Calu3 (cell line): ENCODE measurements at regions not wholly inside any gene's neighbourhood (a gene's known extent, or its start where the extent isn't known, plus 50 kb on each side); places are given as distances from the start of the nearest gene placed in this dataset.

Experiments used
- BruUV-seq: library from RNA; stranded (reverse); fragments of 400-500 nt; replicated peaks from 2 replicates; lab custom pipeline; 2021; lab: Mats Ljungman, UMichigan
- CTCF ChIA-PET: fragments of 300-600 bp; sonication (Branson Sonifier 250); formaldehyde crosslinking; loops from one replicate; lab custom pipeline; 2022; ENCODE audit warnings: antibody characterized with exemption; lab: Charles Lee
- DNase-seq: peaks from one replicate; pipeline ENCODE4 v3.0.0; 2022
- H3K27ac Mint-ChIP-seq: one replicate; pipeline ENCODE4 v1.8.0; 2022; ENCODE audit warnings: mixed read lengths; ENCODE audit not compliant: unreplicated experiment
- H3K27me3 Mint-ChIP-seq: one replicate; pipeline ENCODE4 v1.8.0; 2022; ENCODE audit warnings: mixed read lengths; ENCODE audit not compliant: unreplicated experiment
- H3K36me3 Mint-ChIP-seq: one replicate; pipeline ENCODE4 v1.8.0; 2022; ENCODE audit warnings: mild to moderate bottlenecking, moderate library complexity, mixed read lengths; ENCODE audit not compliant: insufficient read depth, unreplicated experiment
- H3K4me1 Mint-ChIP-seq: one replicate; pipeline ENCODE4 v1.8.0; 2022; ENCODE audit warnings: mild to moderate bottlenecking, low read depth, mixed read lengths; ENCODE audit not compliant: unreplicated experiment
- H3K4me3 Mint-ChIP-seq: one replicate; pipeline ENCODE4 v1.8.0; 2022; ENCODE audit warnings: mild to moderate bottlenecking, low read depth, moderate library complexity, mixed read lengths; ENCODE audit not compliant: unreplicated experiment
- H3K9me3 Mint-ChIP-seq: one replicate; pipeline ENCODE4 v1.8.0; 2022; ENCODE audit warnings: low read depth, mixed read lengths; ENCODE audit not compliant: unreplicated experiment
- intact Hi-C: fragments of 100-400 bp; cut with micrococcal nuclease; formaldehyde crosslinking; loops from one replicate; pipeline ENCODE4 v1.10.0; 2022; ENCODE audit not compliant: unreplicated experiment
- TF ChIP-seq, protein P1 (sequence below): fragments of 200-600 bp; IDR thresholded peaks from one replicate; pipeline ENCODE4 v1.8.0; 2022; ENCODE audit warnings: antibody characterized with exemption; ENCODE audit not compliant: unreplicated experiment

DNA sequence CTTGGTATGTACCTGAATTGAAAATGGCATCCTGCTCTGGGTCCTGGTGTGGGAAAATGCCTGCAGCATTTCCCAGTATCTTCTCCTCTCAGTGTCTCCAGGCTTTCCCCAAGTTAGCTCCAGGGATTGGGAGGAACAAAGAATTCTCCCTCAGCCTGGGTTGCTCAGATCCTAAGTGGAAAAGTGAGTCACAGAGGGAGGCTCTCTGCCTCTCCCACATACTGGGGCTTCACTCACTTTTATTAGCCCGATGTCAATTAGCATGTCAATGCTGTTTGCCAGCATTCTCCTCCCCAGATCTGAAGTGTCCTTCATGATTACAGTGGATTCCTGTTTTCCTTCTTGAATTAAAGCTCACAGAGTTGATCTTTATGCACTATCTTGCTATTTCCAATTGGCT is 655.0 kb downstream of the EPHA3 start:
- Mint-ChIP-seq H3K36me3 (no peaks in the 10 kb centered on the region), H3K4me3 (no peak overlapping the region), H3K27ac (no peak overlapping the region), H3K9me3 (no peaks in the 10 kb centered on the region), H3K27me3 (no peaks in the 10 kb centered on the region), H3K4me1 (peaks cover 6% of the 10 kb centered on the region)
- CTCF ChIA-PET = no interaction called here
- BruUV-seq = no TSS peak
- DNase-seq = no peak
- intact Hi-C loops = loop anchor here (10.0 kb wide), 1 partner anchor 48 kb away; no protein-coding TSS in a partner anchor
- TF ChIP-seq, protein P1, sequence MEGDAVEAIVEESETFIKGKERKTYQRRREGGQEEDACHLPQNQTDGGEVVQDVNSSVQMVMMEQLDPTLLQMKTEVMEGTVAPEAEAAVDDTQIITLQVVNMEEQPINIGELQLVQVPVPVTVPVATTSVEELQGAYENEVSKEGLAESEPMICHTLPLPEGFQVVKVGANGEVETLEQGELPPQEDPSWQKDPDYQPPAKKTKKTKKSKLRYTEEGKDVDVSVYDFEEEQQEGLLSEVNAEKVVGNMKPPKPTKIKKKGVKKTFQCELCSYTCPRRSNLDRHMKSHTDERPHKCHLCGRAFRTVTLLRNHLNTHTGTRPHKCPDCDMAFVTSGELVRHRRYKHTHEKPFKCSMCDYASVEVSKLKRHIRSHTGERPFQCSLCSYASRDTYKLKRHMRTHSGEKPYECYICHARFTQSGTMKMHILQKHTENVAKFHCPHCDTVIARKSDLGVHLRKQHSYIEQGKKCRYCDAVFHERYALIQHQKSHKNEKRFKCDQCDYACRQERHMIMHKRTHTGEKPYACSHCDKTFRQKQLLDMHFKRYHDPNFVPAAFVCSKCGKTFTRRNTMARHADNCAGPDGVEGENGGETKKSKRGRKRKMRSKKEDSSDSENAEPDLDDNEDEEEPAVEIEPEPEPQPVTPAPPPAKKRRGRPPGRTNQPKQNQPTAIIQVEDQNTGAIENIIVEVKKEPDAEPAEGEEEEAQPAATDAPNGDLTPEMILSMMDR = no peak

DNA sequence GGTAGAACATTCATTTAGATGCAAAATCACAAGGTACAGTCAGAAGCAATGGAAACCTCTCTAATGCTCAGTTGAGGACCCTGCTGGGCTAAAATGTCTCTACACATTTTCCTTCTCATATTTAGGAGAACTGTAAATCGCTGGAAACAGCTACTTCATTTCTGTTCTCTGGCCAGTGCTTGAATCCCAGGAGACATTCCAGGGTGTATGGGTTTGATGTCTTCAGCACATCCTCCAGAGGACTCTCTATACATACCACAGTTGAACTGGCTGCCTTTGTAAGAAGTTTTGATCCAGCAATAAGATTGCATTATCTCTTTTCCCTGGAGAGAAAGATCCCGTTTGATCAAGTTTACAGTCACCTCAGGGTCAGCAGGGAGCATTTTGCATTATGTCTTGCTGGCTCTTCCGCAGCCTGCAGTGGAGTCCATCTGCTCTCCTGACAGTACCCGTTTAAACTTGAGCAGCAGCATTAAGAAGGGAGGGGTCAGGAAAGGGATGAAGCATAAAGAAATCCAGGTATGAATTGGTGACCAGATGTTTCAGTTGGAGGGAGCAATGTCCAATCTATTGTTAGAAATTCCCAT is 676.0 kb downstream of the EPHA3 start:
- H3K27ac Mint-ChIP-seq = no peak overlapping the region
- no peak for DNase-seq
- BruUV-seq = no TSS peak
- no peaks in the 10 kb centered on the region for H3K27me3 Mint-ChIP-seq
- CTCF ChIA-PET = no interaction called here
- no peak overlapping the region for H3K4me3 Mint-ChIP-seq
- TF ChIP-seq, protein P1 = no peak
- H3K4me1 Mint-ChIP-seq = peaks cover 2% of the 10 kb centered on the region
- no peaks in the 10 kb centered on the region for H3K36me3 Mint-ChIP-seq
- intact Hi-C loops = no loop called here
- H3K9me3 Mint-ChIP-seq = no peaks in the 10 kb centered on the region

DNA sequence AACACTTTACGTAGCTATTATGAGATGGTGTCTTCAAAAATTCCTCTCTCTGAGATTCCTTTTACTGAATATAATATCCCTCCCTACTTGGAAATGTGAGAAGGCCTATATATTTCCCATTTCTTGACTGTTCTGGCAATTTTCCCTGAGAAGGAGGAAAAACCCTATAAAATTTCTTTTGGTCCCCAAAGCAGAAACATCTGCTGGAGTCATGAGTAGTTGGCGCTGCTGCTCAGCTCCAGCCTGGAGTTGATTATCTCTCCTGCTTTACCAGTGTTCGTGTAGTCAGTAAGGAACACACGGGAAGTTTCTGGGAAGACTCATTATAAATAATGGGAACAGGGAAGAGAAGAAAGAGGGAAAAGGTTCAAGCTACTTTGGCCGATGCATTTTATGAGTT is 680.1 kb downstream of the EPHA3 start:
- TF ChIP-seq, protein P1 = no peak
- Mint-ChIP-seq H3K27ac (no peak overlapping the region), H3K4me1 (peaks cover 32% of the 10 kb centered on the region), H3K27me3 (no peaks in the 10 kb centered on the region), H3K4me3 (no peak overlapping the region), H3K36me3 (no peaks in the 10 kb centered on the region), H3K9me3 (no peaks in the 10 kb centered on the region)
- BruUV-seq = no TSS peak
- no peak for DNase-seq
- CTCF ChIA-PET = no interaction called here
- intact Hi-C loops = loop anchor here (5.0 kb wide), 1 partner anchor 475 kb away; no protein-coding TSS in a partner anchor

DNA sequence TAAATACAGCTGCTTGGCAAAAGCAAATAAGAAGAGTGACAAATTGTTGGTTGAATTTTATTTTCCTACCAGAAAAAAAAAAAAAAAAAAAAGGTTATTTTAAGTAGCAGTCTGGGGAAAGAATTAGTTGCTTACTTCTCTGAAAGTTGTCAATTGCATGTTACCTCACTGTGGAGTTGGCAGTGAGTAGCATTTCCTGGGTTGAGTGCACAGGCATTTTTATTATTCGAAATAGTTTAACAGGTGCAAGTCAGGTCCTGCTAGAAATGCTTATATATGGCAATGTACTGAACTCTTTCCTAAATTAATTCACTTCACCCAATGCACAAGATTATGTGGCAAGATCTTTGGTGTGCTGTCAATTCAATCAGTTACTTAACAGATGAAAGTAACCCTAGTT is 680.6 kb downstream of the EPHA3 start:
- H3K4me1 Mint-ChIP-seq = peaks cover 37% of the 10 kb centered on the region
- H3K36me3 Mint-ChIP-seq = no peaks in the 10 kb centered on the region
- no peaks in the 10 kb centered on the region for H3K9me3 Mint-ChIP-seq
- CTCF ChIA-PET = no interaction called here
- BruUV-seq = no TSS peak
- TF ChIP-seq, protein P1 = no peak
- intact Hi-C loops = loop anchor here (5.0 kb wide), 1 partner anchor 476 kb away; no protein-coding TSS in a partner anchor
- no peak for DNase-seq
- H3K27ac Mint-ChIP-seq = no peak overlapping the region
- H3K4me3 Mint-ChIP-seq = no peak overlapping the region
- no peaks in the 10 kb centered on the region for H3K27me3 Mint-ChIP-seq
